Stomach (tissue), 4 donors: ENCODE measurements at regions not wholly inside any gene's neighbourhood (a gene's known extent, or its start where the extent isn't known, plus 50 kb on each side); places are given as distances from the start of the nearest gene placed in this dataset.

Experiments used
- CTCF ChIP-seq, 7 experiments: fragments of 450-650 bp in 4 of 7; fragments of 200-600 bp in 3 of 7; sonication (generic) in 3 of 7; IDR thresholded peaks; one replicate each; pipeline ENCODE4 v1.5.1; 2016 to 2019; ENCODE audit warnings: antibody characterized with exemption in 7 of 7, control low read depth in 2 of 7, mild to moderate bottlenecking in 1 of 7
- POLR2A ChIP-seq, 4 donors: fragments of 450-650 bp; IDR thresholded peaks; one replicate each; pipeline ENCODE4 v1.6.1; 2016; ENCODE audit warnings: antibody characterized with exemption in 4 of 4, control low read depth in 2 of 4, mild to moderate bottlenecking in 1 of 4, moderate library complexity in 1 of 4
- POLR2AphosphoS5 ChIP-seq, 3 donors: sonication (generic); formaldehyde crosslinking; IDR thresholded peaks; one replicate each; pipeline ENCODE4 v1.6.1; 2016; ENCODE audit warnings: antibody characterized with exemption in 3 of 3

GRCh38 chr2:3060049-3060448 lies 317.6 kb downstream of the EIPR1 start:
- no peak for TF ChIP-seq CTCF (IDR thresholded peaks at IDR 0.05)
- TF ChIP-seq POLR2AphosphoS5 (IDR thresholded peaks at IDR 0.05): no peak
- no peak for TF ChIP-seq POLR2A (IDR thresholded peaks at IDR 0.05)
